ENCODE measurements at regions not wholly inside any gene's neighbourhood (a gene's known extent, or its start where the extent isn't known, plus 50 kb on each side); places are given as distances from the start of the nearest gene placed in this dataset.

DNA sequence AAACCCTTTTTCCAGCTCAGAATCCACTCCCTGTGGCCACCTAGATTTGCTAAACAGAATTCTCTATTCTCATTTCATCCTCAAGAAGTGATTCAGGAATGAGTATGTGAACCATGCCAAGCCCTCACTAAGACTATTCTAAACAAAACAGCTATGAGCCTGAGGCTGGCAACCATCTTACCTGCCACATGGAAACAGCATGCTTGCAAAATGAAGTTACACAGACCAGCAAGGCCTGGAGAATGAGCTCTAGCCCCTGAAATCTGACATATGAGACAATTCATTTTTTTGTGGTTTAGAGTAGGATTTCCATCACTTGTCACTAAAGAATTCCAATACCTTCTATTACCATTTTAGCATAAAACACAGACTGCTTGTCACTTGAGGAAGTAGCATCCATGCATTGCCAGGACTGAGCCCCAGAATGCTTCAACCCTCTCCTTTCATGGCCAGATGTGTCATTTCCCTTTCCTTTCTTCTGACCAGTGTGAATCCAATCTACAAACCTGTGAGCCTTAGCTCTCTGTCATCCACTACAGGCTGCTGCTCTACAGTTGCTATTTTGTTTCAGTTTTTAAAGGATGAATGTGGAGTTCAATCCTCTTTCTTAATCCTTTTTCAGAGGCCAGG, 744.3 kb upstream of the ACVR2A start:
- DNase-seq = no peak

DNA sequence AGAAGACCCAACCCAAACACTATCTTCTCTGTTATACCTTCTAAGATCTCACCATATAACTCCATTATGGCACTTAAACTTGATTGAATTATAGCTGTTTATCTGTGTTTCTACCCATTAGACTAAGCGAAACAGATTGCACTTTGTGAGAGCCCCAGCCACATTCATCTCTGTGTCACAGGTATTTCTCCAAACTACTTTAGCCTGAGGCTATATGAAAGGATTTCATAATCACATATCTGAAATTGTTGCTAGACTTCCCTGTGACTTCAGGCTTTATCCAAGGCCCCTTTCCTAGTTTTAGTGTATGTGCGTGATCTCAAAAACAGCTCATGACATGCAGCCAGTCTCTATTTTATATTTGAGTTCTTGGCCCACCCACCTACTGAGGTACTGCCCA, 745.0 kb upstream of the ACVR2A start:
- no peak for DNase-seq

DNA sequence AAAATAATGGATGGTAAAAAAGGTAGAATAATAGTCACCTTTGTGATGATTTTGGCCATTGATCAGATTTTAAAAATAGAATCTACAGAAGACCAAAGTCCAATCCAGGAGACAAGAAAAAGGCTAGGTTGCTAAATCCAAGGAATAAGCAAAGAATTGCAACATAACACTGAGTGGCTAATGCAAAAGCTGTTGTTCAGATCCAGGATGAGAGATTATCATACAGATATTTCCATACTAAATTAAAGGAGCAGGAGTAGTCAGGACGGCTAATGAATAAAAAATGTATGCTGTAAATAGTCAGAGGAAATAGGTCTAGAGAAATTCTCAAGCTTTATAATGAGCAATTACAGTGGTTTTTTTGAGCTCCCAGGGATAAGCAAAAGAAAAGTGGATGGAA, 745.9 kb upstream of the ACVR2A start:
- DNase-seq = no peak

DNA sequence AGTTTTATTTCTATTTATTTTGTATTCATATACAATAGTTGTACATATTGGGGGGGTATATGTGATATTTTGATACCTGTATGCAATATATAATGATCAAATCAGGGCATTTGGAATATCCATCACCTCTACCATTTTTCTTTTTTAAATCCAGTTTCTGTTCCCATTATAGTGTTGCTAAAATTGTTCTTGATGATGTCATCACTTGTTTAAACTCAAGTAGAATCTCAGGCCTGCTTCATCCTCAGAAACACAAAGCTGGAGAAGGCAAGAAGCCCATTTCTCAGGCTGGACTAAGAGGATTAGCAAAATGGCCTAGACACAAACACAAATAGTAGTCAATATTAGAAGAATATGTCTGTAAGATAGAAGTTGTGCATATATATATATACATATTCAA, 747.1 kb upstream of the ACVR2A start:
- no peak for DNase-seq

DNA sequence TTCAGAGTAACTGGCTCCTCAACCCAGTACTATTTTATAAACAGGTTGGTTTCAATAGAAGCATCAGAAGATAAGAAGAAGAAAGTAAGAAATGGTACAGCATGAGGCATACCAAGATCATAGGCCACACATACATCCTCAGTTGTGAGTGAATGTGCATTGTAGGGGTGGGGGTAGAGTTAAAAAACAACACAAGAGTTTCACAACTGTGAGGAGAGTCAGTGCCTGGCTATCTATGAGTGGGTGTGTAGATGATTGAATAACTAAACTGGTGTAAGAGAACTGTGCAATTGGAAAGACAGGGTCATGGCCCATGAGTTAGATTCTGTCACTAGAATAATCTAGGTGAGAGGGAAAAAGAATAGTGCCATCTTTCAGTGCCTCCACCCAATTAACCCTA, 748.2 kb upstream of the ACVR2A start:
- no peak for DNase-seq

DNA sequence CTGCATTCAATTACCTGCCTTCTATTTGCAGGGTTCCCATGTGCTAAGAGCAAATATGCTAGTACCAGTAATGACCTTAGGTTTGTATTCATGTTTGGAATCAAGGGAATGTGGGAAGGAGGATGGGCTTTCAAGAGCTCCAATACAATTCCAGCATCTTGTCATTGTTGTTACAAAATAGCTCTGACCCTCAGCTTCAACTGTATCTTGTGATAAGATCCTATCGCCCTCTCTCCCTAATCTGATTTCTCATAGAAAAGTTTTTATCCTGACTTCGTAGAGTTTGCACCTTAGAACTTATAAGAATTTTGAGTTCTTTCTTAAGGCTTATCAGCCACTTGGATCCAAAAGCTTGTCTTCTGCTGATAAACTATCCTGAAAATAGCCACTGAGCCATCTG, 749.5 kb upstream of the ACVR2A start:
- DNase-seq = no peak

DNA sequence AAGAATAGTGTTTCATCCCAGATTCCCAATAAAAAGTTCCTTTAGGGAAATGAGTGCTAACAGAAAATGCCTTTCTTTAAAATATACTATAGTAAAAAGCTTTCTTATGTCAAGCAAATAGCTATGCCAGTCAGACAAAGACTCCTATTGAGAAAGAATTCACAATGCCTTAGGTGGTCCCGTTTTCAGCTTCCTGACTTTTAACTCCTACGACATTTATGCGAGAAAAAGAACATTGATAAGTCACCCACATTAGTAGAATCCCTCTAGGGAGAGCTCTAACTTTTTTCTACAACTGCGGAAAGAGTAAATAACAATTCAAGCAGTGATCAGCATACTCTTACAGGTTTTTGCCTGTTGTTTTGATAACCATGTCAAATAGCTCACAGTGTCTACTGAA, 750.8 kb upstream of the ACVR2A start:
- no peak for DNase-seq

DNA sequence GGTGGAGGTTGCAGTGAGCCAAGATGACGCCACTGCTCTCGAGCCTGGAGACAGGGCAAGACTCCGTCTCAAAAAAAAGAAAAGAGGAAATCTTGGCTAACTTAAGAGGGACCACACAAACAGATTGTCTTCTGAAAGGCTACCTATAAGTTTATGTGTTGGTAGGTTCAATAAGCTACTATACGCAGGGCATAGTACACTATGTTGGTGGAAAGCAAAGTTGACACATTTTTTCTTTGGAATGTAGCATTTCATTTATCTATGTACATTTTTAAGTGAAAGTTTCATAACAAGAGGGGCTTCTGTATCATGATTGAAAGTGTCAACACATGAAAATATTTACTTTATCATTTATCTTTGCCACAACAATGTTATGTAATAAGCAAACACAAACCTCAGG, 752.6 kb upstream of the ACVR2A start:
- no peak for DNase-seq

DNA sequence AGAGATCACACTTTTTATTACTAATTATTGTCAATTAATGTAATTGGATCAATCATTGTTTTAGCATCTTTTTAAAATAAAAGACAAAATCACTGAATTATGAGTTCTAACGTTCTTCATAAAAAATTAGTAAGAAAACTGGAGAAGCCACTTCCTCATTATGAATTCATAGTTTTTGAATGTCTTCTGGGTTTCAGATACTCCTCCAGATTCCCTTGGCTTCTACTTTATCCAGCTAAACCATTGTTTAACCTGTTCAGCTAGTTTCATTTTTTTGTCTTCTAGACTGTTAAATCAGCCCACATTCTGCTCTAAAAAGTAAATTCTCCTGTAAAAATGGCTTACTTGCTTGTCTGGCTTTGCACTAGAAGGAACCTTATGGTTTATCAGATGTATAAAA, 753.4 kb upstream of the ACVR2A start:
- no peak for DNase-seq

DNA sequence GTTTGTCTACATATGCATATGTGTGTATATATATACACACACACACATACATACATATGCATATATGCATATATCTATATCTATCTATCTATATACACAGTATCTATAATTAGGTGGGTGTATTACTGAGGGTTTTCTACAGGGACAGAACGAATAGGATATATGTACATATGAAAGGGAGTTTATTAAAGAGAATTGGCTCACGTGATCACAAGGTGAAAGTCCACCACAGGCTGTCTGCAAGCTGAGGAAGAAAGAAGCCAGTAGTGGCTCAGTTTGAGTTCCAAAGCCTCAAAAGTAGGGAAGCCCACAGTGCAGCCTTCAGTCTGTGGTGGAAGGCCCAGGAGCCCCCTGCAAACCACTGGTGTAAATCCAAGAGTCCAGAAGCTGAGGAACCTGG, 756.0 kb upstream of the ACVR2A start:
- DNase-seq = no peak

DNA sequence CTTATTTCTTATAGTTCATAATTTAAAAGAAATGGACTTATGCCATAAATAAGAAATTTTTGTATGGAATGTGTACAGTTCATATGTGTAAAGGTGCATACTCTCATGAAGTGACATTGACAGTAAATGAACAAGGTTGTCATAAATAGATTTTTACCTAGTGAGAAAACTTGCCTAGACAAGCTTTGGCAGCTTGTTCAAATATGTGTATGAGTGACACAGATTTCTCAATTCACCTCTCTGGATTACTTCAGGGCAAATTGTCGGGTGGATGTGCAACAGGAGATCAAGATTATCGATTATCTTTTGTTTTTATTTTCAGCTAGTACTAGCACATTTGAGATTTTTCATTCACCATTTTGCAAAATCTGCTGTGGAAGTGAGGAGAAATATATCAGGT, 758.1 kb upstream of the ACVR2A start:
- no peak for DNase-seq

DNA sequence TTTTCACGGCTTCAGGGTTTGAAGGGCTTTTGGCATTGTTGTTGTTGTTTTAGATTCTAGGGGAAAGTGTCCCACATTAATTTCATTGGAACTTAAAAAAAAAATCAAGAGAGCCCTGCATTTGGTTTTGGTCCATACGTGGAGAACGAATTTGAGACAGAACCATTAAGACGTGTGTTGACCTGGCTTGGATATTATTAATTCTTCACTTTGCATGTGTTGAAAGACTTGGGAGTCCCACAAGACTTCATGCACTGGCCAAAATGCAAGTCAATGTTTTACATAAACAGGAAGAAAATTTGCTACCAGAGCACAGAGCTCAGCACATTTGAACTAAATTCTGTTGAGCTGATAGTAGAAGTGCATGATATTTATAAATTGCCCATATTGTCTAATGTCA, 761.2 kb upstream of the ACVR2A start:
- no peak for DNase-seq

DNA sequence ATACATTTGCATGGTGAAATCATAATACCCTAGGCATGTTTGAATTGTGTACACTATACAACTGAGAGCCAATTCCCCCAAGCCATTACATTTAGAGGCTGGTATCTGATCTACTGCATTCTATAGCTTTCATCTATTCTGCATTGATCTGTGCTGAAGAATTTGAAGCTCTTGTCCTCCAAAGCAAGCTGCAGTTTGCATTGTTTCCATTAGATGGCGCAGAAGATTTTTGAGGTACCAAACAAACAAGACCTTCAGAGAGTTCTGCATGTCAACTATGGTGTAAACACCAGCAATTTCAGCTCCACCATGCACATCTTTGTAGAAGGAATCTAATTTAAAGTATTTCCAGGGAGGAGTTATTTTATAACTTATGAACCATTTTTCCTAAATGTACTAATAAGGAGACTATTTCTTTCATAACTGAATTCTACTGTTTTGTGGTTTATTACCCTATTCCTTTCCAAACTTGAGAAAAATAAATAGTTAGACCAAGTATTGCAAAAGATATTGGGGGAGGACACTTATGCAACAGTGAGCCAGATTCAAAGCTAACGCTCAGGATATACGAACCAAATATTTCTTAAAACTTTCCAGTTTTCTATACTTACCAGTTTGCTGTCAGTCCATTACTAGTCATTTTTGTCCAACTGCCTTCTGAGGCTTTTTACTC, 761.8 kb upstream of the ACVR2A start:
- DNase-seq = peak; percentile 62

DNA sequence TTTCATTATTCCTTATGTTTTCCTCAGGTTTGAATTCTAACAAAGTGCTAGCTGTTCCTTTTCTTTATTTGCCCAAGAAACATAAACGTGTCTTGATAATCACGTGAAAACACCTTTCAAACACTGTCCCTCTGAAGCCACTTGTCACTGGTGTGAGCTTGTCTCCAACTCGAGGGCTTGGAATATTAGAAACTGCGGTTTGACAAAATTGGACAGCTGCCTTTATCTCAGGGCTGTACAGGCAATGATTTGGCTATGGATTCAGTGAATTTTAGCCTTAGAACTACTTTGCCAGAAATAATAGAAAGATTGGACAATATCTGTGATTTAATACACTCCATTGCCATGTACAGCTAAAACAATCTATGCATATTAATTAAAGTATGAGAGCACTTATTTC, 763.0 kb upstream of the ACVR2A start:
- DNase-seq = no peak

DNA sequence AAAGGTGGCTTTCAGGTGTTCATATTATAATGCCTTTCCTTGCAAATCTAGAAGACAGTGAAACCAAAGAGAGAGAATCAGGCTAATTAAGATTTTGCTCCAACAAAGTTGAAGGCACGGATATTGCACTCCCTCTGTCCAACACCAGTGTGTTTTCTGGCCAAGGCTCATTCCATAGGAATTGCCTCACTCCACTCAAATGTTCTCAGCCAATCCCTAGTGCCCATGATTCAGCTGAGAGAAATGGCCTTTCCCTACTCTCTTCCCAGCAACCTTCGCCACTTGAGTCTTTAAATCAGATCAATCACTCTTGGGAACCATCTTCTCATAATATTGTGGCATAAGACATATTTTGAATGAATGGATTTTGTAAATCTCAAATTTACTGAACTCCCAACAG, 768.2 kb upstream of the ACVR2A start:
- DNase-seq = no peak

DNA sequence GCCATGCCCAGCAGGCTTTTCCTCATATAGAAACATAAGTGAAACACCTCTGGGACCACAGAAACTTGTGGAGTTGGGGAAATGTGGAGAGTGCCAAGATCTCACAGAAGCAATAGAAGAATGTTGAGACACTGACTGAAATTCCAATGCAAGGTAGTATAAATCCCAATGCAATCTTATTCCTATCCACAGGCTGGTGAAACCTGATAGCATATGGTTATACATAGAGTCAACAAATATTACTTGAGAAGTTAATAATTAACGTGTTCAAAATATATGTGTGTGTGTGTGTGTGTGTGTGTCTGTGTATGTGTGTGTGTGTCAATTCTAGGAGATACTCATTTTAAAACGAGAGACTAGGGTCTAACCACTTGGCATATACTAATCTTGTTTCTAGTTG, 776.8 kb upstream of the ACVR2A start:
- no peak for DNase-seq

DNA sequence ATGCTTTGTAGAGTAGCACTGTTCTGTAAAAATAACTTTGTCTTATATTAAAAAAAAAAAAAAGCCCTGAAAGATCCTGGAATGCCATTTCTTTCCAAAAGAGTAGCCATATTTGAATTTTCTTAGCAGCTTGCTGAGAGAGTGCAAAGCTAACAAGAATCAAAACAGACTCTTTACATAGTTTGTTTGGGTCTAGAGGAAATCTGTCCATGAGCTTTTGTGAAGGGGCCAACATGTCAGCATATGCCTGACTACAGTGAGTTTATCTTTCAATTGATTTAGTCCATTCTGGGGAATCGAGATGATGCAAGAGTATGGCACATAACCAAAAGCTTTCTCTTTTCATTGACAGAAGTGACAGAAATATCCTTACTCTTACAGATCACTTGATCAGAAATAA, 777.7 kb upstream of the ACVR2A start:
- no peak for DNase-seq

DNA sequence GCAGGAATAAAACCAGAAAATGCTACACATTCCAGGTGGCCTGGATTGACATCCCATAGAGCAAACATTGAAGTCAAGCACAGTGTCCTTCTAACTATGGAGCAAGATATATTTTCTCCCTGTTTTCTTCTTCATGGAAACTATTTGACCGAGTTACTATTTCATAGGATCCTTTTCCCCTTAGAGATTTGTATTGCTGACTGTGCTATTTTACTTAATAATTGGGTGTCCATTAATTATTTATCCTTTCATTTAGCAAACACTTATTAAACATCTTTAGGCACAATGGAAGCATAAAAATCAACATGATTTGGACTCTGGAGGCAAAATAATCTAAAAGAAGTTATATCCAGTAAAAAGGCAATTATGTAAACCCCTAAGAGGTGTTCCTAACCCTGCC, 782.8 kb upstream of the ACVR2A start:
- DNase-seq = no peak

DNA sequence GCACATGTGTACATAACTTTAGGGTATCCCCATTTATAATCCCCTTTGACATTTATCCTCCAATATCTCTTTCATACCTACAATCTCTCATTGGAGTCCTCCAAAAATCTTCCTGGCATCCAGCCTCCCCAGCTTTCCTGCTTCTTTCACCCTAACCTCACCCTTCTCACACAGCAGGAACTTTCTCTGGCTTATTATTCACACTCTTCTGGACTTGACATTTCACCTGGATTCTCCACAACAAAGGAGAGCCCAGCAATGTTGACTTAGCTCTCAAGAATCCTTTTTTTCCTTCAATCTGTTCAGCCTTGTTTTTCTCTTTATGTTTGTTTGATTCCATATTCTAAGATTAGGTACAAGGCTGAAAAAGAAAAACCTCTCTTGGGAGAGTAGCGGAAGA, 783.6 kb upstream of the ACVR2A start:
- no peak for DNase-seq

DNA sequence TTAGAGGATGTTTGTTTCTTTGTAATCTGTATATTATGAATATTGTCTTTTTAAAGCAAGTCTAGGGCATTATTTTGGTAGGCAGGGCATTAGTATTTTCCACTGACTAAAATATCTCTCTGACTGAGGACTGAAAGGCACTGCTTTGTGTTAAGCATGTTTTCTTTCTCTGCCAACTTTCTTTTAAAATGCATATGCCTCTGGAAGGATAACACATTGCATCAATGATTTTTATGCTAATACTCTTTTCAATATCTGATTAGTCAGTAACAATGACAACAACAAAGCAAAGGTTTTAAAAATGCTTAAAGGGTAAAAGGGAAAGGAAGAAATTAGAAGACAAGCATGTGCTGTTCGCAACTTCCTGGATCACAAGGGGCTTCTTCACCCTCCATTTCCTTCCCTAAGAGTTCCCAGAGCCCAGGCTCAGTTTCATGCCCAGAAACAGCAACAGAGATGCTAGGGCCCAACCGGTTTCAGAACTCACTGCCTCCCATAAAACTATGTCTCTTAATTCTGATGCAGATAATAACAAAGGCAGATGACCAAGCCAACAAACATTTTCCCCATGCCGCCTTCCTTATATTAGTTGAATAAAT, 786.8 kb upstream of the ACVR2A start:
- DNase-seq = no peak

DNA sequence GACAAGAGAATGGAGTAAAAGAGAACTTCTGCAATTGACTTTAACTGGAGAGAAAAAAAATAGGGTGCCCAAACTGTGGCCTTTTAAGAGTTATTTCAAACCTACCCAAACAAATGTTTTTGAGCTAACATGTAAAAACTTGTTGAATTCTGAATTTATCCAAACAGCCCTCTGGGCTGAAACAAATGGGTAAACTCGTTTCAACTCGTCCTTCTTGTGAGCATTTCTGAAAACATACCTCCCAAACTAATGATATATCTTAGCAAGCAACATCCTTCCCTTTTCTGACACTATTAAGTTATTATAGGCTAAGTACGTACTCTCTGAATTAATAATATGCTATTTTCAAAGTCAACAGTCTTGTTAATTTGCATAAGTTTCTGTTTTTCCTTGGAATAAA, 793.0 kb upstream of the ACVR2A start:
- no peak for DNase-seq

DNA sequence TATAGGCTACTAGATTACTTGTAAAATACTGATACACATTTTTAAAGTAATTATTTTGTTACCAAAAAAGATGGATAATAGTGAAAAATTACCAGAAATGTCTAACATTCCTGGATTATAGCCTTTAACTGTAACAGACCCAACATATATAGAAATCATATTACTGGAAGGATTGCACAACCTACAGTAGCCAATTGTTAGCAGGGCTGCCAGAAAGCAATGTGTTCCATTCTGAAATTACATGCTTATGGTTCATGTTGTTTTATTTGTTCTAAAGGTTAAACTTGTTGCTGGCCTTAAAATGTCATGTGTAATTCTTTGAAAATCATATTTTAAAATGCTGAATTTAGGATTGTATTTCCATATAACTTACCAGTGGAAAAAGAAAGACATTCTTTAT, 793.6 kb upstream of the ACVR2A start:
- peak; percentile 29 for DNase-seq

DNA sequence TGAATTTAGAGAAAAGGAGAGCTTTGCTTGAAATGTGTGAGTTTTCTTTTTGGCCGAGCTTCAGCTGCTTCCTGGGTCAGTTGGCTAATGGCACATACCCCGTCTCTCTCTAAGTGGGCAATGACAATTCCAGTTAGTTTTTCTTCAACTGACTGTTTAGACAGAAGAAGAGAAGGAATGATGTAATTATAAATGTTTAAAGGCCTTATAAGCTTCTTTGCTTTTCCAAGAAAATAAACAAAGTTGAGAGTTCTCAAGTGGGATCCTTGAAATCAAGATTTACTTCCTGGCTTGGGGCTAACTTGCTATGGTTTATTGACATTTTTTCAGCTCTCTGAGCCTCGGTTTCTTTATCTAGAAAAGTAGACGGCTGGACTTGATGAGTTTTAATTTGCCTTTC, 794.9 kb upstream of the ACVR2A start:
- no peak for DNase-seq

DNA sequence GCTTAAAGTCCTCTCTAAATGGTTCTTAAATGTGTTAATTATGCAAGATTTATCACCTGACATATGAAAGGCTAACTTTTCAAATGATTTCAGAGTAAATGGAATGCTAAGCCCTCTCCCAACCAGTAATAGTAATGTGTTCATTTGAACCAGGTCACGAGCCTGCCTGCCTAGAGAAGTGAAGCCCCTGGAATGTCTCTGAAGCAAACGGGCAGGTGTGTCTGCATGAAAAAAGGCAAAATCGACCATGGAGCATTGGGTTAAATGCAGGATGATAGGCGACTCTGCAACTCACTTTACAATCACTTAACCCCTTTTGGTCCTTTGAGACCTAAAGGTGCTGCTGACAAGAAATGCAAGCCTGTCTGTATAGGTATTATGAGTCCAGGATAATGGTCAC, 798.4 kb upstream of the ACVR2A start:
- DNase-seq = no peak

DNA sequence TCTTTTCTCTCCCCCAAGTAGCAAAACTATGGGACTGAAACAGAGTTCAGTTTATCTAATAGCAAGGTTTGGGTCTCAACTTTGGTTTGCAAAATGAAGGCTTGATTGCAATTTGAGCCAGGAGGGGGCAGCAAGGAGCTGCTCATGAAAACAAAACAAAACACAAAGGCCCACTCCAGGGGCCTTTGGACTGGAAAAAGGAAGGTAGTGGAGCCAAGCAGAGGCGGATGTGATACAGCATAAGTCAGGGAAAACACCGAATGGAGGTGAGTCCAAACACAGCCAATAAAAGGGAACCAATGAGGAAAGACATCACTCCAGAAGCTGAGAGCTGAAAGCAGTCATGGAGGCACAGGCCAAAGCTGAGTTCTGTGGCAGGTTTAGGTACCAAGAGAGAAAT, 799.7 kb upstream of the ACVR2A start:
- DNase-seq = peak; percentile 44
